NCI-H1930 (cell line): ENCODE measurements at regions not wholly inside any gene's neighbourhood (a gene's known extent, or its start where the extent isn't known, plus 50 kb on each side); places are given as distances from the start of the nearest gene placed in this dataset.
"Not testable (repeated sequence)": the region's sequence is repeated elsewhere in the genome, so short reads cannot be mapped to it uniquely, and the experiment has no call there.

Experiments
- DNase-seq, 2 experiments: peaks; one replicate each; lab custom pipeline; 2025; lab: John Stamatoyannopoulos, UW

DNA sequence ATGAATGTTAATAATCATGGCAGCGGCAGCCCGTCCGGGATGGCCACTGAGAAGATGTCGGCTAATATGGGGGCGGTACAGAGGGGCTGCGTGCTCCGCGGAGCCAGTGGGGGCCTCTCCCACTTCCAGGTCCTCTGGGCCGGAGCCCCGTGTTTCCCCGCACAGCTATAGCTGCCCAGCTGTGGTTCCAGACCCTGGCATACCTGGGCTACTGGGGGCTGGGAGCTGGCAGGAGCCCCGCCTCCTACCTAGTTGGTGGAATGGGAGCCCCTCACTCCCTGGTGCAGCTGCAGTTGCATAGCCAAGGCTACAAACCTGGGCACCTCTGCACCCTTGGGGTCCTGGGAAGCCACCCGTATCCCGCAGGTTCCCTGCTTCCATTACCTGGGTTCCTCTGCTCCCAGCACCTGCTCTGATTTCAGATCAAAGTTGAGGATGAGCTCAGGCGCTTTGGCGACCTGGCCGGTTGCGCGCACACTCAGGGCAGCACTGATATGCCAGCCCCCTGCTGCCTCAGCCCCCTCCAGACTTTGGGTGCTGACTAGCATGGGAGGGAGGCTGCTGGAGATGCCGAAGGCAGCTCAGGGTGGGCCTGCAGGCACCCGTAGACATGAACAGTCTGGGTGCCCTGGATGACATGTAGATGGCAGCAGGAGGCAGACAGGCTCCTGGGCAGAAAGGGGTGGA is 236.5 kb upstream of the SEMA3D start:
- no peak for DNase-seq

DNA sequence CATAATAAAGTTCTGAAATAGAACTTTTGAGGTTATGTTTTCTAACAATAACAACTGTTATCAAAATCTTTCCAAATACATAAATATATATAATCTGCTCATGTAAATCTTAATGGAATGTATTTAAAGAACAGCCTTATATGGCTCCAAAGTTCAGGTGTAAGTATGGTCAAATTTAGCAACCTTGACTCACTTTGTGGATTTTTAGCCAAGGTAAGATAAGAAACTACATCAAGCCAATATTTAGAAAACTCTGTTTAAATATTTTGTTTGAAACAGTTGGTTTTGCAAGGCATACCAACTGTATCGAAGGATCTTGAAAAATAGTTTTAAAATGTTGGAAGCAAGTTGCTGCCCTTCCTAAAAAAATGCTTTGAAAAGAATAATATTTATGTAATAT is 228.9 kb upstream of the SEMA3D start:
- no peak for DNase-seq

DNA sequence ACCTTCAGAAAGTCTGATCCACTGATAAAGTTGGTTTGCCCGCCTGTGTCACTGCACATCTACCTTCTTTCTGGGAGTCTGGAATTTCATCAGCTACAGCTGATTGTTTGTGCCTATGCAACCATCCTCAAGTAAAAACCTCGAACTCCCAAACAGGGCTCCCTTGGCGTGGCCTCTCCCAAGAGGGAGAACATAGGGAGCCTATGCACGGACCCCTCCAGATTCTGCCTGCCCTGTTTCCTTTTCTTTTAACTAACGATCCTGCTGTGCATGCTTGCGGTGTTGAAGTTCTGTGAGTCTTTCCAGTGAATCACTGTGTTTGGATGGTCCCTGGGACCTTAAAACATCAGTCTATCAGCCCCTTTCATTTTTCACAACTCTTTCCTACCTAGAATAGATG is 226.9 kb upstream of the SEMA3D start:
- no peak for DNase-seq

DNA sequence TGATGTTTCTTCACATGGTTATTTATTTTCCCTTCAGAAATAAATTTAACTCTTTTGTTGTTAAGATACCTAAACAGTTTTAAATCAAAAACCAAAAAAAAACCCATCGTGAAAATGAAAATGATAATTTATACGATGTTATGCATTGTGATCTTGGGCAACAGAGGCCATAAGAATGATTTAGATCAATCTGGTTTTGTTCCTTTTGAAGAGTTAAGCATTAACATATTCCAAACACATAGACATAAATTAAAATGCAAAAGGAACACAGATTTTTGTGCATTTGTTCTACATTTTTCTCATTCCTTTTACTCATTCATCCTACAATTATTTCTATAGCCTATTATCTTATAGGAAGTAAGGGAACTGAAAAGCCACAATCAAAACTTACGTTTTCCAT is 226.1 kb upstream of the SEMA3D start:
- no peak for DNase-seq

DNA sequence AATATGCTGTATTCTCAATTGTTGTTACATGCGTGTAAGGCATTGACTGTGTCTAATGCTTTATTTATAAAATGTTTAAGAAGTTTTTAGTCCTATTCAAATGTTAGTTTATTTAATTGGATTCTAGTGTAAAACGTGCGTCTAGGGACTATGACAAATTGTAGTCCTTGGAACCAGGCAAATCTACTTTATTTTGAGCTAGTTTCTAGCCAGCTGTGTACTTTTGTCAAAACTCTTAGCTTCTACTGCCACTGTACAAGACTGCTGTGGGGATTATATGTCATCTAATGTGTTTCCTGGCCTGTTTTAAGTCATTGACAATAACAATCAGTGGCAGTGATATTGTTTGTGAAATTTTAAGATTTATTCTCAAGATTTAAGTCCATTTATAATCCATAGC is 220.5 kb upstream of the SEMA3D start:
- DNase-seq, result no peak

DNA sequence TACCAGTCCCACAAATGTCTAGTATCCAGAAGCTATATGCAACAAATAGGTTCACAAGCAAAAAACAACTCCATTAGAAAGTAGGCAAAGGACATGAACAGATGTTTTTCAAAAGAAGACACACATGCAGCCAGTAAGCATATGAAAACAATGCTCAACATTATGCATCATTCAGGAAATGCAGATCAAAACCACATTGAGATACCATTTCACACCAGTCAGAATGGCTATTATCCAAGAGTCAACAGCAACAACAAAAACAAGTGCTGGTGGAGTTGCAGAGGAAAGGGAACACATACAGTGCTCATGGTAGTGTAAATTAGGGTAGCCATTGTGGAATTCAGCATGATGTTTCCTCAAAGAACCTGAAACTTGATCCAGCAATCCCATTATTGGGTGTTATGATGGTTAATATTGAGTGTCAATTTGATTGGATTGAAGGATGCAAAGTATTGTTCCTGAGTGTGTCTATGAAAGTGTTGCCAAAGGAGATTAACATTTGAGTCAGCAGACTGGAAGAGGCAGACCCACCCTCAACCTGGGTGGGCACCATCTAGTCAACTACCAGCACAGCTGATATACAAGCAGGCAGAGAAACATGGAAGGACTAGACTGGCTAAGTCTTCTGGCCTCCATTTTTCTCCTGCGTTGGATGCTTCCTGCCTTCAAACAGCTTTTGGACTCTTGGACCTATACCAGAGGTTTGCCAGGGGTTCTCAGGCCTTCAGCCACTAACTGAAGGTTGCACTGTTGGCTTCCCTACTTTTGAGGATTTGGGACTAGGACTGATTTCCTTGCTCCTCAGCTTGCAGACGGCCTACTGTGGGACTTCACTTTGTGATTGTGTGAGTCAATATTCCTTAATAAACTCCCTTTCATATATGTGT is 218.4 kb upstream of the SEMA3D start:
- no peak for DNase-seq

DNA sequence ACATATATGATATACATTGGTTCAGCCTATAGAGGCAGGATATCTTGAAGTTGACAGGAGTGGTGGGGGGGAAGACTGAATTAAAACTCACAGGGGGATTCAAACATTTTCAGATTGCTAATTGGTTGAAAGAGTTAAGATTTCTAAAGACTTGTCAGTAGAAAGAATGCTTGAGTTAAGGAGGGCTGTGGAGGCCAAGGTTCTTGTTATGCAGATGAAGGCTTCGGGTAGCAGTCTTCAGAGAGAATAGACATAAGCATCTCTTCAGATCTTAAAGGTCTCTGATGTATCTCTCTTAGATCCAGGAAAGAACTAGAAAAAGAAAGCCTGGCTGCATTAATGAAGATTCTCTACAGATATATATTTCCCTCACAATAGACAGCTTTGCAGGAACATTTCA is 209.8 kb upstream of the SEMA3D start:
- no peak for DNase-seq

DNA sequence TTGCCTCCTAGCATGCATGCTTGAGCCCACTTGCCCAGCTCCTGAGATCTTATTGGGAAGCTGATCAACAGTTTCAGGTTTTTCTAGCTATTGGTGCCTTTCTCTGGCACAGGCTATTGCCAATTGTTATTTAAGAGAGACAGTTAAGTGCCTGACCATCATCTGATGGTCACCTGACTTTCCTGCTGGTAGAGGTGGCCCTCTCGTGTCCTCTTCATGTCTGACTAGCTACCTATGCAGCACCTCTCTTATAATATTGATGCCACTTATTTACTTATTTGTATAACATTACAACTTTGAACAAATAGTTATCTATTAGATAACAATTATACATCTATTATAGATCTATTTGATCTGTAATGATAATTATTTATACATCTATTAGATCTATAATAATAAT is 205.9 kb upstream of the SEMA3D start:
- DNase-seq, result no peak

DNA sequence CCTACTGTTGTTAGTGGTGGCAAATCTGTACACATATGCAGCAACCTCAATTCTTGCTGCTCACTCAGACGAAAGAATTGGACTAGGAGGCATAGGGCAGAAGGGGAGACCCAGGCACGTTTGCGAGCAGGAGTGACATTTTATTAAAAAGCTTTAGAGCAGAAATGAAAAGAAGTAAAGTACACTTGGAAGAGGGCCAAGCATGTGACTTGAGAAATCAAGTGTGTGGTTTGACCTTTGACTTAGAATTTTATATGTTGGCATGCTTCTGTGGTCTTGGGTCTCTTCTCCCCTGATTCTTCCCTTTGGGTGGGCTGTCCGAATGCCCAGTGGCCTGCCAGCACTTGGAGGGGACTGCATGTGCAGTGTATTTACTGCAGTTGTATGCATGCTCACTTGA is 205.5 kb upstream of the SEMA3D start:
- DNase-seq, result no peak

DNA sequence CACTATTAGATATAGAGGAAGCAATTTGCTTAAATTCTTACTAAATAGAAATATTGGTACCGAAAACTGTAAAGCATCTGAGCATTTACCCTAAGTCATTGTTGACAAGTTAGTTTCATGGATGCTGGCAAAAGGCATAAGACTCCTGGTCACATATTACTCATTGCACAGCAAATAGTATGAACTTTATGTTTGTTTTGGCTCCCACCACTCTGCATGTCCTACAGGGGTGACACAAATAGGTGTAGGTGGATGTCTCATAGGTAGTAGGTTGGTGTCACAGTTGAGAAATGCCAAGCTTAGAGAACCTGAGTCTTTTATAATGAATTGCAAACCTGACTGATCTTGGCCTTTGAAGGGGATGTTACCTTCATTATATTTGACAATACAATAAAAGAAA is 199.6 kb upstream of the SEMA3D start:
- DNase-seq, result no peak

DNA sequence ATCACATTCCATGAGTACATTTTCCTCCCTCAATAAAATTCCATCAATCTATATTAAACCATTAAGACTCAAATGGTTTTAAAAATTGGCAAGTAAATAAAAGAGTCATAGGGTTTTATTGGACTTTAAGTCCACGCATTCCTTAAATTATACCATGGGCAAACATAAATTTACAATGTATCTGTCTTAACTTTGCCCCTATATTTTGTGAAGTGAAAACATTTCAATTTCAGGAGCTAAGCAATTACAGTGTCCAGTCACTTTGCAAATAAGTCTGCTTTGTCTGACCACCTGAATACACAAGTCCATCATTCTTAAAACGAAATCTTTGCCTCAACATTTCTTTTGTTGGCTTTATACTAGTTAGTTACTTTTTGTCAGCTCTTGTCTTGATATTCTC is 197.5 kb upstream of the SEMA3D start:
- no peak for DNase-seq

DNA sequence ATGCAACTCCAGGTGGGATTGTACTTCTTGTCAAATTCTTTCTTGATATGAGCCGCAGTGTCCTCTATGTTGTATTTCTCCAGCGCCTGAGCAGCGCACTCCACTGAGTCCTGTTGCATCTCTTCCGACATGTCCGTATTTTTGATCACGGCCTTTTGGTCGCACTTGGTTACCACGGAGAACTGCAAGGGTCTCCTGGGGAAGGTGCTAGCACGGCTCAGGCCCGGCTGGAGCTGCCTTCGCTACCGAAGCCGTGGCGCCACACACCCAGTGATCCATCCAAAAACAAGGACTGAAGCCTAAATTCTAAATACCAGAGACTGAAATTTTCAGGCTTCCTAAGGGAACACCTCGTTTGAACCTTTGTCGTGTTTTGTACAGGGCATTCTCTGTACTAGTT is 194.4 kb upstream of the SEMA3D start:
- DNase-seq, result no peak

DNA sequence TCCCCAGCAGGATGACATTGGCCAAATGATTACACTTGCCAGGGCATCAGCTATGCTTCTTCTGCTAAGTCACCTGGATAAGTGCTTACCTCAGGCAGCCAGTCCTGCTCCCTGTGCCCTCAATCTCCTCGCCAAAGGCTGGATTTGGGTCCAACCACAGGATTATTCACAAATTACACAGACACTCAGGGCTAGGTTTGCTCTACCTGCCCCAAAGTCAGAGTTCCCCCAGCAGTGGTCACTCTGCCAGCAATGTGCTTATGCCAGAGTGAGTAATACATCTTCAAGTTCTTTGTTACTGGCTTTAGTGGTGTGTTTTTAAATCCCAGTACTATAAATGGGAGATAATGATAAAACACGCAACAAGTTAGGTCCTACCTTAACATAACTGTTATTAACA is 189.7 kb upstream of the SEMA3D start:
- no peak for DNase-seq

DNA sequence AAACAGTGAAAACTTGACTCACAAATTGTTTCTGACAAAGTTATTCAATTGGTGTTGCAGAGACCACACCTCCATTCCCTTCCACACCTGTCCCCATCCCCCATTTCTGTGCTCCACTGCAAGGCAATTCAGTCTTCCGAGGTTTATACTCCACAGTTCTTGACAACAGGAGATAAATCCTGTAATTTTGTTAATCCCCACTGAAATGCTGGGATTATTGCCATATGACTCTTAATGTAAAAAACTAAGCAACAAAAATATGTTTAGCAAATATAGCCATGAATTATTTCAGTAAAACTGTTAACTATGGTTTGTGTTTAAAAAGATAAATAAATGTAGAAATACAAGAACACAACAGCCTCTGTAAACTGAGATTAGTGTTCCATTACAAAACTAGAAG is 170.1 kb upstream of the SEMA3D start:
- DNase-seq, result no peak

DNA sequence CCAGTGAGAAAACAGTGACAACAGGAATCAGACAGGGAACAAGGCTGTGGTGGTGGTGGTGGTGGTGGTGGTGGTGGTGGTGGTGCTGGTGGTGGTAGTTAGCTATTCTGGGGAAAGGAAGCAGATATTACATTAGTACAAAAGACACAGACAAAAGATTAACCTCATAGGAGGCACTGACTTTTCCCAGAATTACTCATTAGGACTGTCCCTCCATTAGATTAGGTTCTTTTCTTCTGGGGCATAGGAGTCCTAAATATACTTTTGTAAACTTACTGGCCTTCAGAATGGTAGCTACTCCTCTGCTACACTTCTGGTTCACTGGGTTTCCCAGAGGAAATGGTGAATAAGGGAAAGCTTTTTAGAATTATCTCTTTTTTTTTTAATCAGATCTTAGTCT is 156.6 kb upstream of the SEMA3D start:
- no peak for DNase-seq

DNA sequence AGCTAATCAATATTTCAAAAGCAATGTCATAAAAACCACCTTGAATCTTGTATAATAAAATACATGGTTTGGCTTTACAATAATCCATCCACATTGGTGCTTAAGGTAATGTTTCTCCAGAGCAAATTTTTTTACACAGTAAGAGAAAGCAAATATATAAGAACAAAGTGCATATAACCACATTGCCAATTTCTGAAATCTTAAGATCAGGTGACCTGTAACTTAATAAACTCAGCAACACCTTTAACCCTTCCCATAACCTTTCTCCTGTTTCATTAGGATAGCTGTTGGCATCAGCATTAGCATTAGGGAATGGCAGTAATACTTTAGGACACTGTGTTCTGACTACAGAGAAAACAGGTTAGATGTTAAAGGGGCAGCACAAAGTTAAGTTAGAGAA is 155.9 kb upstream of the SEMA3D start:
- no peak for DNase-seq

DNA sequence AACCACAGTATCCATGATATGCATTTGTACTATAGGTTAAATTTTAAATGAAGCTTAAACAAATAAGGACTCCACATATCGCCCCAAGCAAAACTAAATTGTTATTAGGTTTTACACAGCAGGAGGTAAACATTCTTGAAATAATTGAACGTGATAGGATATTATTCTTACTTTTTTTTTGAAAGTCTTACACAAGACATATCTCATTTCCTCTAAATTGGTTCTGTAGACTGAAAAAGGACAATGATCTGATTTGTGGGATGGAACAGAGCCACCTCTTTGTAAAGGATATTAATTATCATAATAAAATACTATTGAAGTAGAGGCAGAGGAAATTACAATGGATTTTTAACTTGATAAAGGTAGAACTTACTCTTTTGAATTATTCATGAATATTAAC is 155.1 kb upstream of the SEMA3D start:
- DNase-seq, result no peak

DNA sequence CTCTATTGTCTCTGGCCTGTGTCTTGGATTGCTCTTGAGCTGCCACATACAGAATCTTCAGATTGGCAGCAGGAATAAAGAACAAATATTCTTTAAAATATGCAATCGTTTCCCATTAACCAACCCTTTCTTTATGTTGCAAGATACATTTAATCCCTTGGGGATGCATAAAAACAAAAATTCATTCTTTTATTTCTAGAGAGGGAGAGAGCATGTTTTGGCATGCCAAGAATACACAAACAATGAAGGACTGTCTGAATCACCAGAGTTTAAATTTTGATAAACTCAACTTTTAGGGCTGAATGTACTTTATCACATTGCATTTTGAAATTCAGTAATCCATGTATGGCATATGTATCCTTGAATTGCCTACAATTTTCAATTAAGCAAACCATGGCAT is 154.3 kb upstream of the SEMA3D start:
- no peak for DNase-seq

DNA sequence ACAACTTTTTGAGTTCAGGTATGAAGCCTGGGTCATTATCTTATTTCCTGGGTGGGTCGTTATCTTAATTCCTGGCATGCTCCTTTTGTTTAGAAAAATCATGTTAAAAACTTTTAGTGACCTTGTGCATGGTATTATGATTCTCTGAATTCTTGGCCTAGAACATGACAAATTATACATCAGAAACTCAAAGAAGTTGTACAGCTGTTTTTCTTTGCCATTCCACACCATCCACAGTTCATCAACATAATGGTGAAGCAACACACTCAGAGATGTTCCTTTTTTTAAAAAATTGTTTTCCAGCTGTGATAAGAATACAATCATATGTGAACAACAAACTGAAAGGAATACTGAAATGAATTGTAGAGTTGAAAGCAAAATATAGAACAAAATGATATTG is 149.2 kb upstream of the SEMA3D start:
- DNase-seq, result no peak

DNA sequence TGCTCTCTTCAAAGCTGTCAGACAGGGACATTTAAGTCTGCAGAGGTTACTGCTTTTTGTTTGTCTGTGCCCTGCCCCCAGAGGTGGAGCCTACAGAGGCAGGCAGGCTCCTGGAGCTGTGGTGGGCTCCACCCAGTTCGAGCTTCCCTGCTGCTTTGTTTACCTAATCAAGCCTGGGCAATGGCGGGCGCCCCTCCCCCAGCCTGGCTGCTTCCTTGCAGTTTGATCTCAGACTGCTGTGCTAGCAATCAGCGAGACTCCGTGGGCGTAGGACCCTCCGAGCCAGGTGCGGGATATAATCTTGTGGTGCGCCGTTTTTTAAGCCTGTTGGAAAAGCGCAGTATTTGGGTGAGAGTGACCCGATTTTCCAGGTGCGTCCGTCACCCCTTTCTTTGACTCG is 148.3 kb upstream of the SEMA3D start:
- not testable (repeated sequence) for DNase-seq

DNA sequence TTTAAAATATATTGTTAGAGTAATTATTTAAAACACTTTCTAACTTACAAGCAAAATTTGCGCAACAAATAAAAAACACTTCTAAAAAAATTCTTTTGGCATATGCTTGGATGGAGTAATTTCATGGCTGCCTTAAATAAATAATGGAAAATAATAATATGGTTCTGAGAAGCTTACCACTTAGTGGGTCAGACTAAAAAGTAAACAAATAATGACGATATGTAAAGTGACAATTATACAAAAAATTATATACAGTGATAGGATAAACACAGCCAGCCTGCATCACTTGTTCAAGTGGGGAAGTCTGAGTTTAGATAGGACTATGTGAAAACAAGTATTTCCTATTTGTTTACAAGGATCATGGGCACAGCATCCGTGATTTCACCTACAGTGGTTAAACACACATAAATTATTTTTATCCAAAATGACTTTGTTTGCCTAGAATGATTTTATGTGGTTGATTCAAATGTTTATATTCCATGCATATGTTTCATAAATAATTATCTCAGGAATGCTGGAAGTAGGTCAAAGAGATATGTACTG is 141.7 kb upstream of the SEMA3D start:
- DNase-seq, result no peak

DNA sequence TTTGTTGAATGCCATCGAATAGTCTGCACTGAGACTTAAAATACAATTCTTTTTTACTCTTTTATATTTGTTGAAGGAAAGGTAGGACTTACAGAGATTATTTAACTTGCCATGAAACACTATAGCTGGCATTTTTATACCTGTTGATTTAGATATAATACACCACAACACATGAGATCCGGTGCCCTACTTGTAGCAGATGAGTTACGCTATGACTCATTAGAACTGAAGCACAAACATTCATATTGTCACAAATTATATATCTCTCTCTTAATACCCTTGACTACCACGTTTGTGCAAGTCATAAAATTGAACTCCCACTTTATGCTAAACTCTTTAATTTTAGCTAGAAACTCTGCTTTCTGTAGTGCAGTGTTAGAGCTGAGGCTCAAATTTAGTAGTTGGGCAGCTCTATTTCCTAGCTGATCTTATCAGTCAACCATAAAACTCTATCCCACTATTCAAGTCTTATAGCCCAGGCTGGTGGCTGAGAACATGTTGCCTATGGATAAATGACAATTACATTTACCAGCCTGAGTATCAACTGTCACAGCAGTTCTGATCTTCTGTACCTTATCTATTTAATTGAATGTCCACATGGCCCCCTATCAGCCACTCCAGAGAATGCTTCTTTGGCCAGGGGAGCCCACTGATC is 137.4 kb upstream of the SEMA3D start:
- no peak for DNase-seq

DNA sequence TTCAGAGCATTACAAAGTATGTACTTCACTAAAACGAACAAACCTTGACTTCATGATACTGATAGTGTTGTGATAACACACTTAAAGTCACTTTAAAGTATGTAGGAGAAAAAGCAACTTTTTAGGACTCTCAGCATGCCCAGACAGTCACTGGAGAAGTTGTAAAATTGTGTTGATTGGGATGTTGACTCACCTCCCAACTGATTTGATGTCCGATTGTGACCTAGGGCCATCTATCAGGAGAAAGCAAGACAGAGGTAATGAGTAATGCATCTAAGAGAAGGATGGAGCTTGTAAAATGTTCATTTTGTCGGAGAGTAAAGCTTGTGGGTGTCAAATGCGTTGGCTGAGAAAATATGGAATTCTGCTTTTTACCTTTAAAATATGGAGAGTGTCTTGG is 135.4 kb upstream of the SEMA3D start:
- DNase-seq, result no peak
